H9 (cell line): ENCODE measurements at regions not wholly inside any gene's neighbourhood (a gene's known extent, or its start where the extent isn't known, plus 50 kb on each side); places are given as distances from the start of the nearest gene placed in this dataset.

Experiments used
- DNase-seq: peaks from one replicate; pipeline ENCODE4 v3.0.0-alpha.2; 2017
- H2AFZ ChIP-seq: one replicate; pipeline ENCODE4 v1.6.1; 2013; ENCODE audit warnings: mild to moderate bottlenecking, low read length, control low read depth, moderate library complexity
- H2AK5ac ChIP-seq: 2 replicates; pipeline ENCODE4 v1.6.1; 2013; ENCODE audit warnings: low read length, control low read depth, mixed read lengths; ENCODE audit not compliant: insufficient read length
- H2BK120ac ChIP-seq: one replicate; pipeline ENCODE4 v1.6.1; 2013; ENCODE audit warnings: low read depth, mild to moderate bottlenecking, low read length, control low read depth, inconsistent platforms; ENCODE audit not compliant: poor library complexity, severe bottlenecking
- H2BK12ac ChIP-seq: 2 replicates; pipeline ENCODE4 v1.6.1; 2013; ENCODE audit warnings: low read length, control low read depth, mixed read lengths, low read depth; ENCODE audit not compliant: insufficient read length
- H2BK15ac ChIP-seq: 2 replicates; pipeline ENCODE4 v1.6.1; 2013; ENCODE audit warnings: low read depth, low read length, control low read depth
- H2BK20ac ChIP-seq: one replicate; pipeline ENCODE4 v1.6.1; 2013; ENCODE audit warnings: low read depth, mild to moderate bottlenecking, low read length, control low read depth, inconsistent platforms; ENCODE audit not compliant: poor library complexity, severe bottlenecking
- H2BK5ac ChIP-seq: 2 replicates; pipeline ENCODE4 v1.6.1; 2013; ENCODE audit warnings: low read length, control low read depth, mixed read lengths; ENCODE audit not compliant: insufficient read length
- H3K14ac ChIP-seq: 2 replicates; pipeline ENCODE4 v1.6.1; 2013; ENCODE audit warnings: low read length, control low read depth; ENCODE audit not compliant: insufficient read depth
- H3K18ac ChIP-seq: 2 replicates; pipeline ENCODE4 v1.6.1; 2013; ENCODE audit warnings: low read depth, mild to moderate bottlenecking, mixed read lengths, low read length, control low read depth; ENCODE audit not compliant: insufficient read length
- H3K23ac ChIP-seq: 2 replicates; pipeline ENCODE4 v1.6.1; 2013; ENCODE audit warnings: low read length, control low read depth, mixed read lengths, low read depth; ENCODE audit not compliant: insufficient read length
- H3K23me2 ChIP-seq: 2 replicates; pipeline ENCODE4 v1.6.1; 2013; ENCODE audit warnings: low read depth, mild to moderate bottlenecking, mixed read lengths, low read length, control low read depth; ENCODE audit not compliant: insufficient read length, poor library complexity, severe bottlenecking
- H3K27ac ChIP-seq: 2 replicates; pipeline ENCODE4 v1.5.1; 2013; ENCODE audit warnings: low read length, control low read depth, mixed read lengths, low read depth; ENCODE audit not compliant: insufficient read length
- H3K27me3 ChIP-seq: 2 replicates; pipeline ENCODE4 v1.6.1; 2013; ENCODE audit warnings: low read length, control low read depth, inconsistent platforms; ENCODE audit not compliant: insufficient read depth
- H3K4ac ChIP-seq: 2 replicates; pipeline ENCODE4 v1.6.1; 2013; ENCODE audit warnings: low read depth, mild to moderate bottlenecking, control low read depth, inconsistent platforms, low read length, moderate library complexity
- H3K4me1 ChIP-seq: 2 replicates; pipeline ENCODE4 v1.6.1; 2013; ENCODE audit warnings: low read length, control low read depth, inconsistent platforms; ENCODE audit not compliant: insufficient read depth
- H3K4me2 ChIP-seq: 2 replicates; pipeline ENCODE4 v1.6.1; 2013; ENCODE audit warnings: low read length, control low read depth, mixed read lengths; ENCODE audit not compliant: insufficient read length, insufficient read depth
- H3K56ac ChIP-seq: 2 replicates; pipeline ENCODE4 v1.6.1; 2013; ENCODE audit warnings: low read depth, mild to moderate bottlenecking, mixed read lengths, low read length, control low read depth; ENCODE audit not compliant: insufficient read length
- H3K79me1 ChIP-seq: 2 replicates; pipeline ENCODE4 v1.6.1; 2013; ENCODE audit warnings: low read depth, mild to moderate bottlenecking, moderate library complexity, low read length, control low read depth, inconsistent platforms; ENCODE audit not compliant: insufficient read depth, poor library complexity, severe bottlenecking
- H3K79me2 ChIP-seq: 2 replicates; pipeline ENCODE4 v1.6.1; 2013; ENCODE audit warnings: low read length, control low read depth, inconsistent platforms; ENCODE audit not compliant: insufficient read depth
- H3K9ac ChIP-seq: 2 replicates; pipeline ENCODE4 v1.6.1; 2013; ENCODE audit warnings: low read length, control low read depth, mixed read lengths; ENCODE audit not compliant: insufficient read length; ENCODE audit errors: extremely low read depth
- H3K9me3 ChIP-seq: one replicate; pipeline ENCODE4 v1.6.1; 2013; ENCODE audit warnings: low read depth, low read length, inconsistent platforms; ENCODE audit not compliant: control insufficient read depth
- H3T11ph ChIP-seq: one replicate; pipeline ENCODE4 v1.6.1; 2013; ENCODE audit warnings: mild to moderate bottlenecking, low read length, control low read depth, inconsistent platforms
- H4K20me1 ChIP-seq: one replicate; pipeline ENCODE4 v1.6.1; 2013; ENCODE audit not compliant: control insufficient read depth, insufficient read length, insufficient read depth
- H4K5ac ChIP-seq: 2 replicates; pipeline ENCODE4 v1.6.1; 2013; ENCODE audit warnings: low read depth, mild to moderate bottlenecking, mixed read lengths, low read length, control low read depth; ENCODE audit not compliant: insufficient read length
- H4K8ac ChIP-seq: replicated peaks from 2 replicates; pipeline ENCODE4 v1.6.1; 2013; ENCODE audit warnings: low read length, control low read depth, mixed read lengths, low read depth; ENCODE audit not compliant: insufficient read length
- H4K91ac ChIP-seq: 2 replicates; pipeline ENCODE4 v1.6.1; 2013; ENCODE audit warnings: low read depth, mild to moderate bottlenecking, moderate library complexity, mixed read lengths, low read length, control low read depth; ENCODE audit not compliant: insufficient read length
- H3K27ac Mint-ChIP-seq, 3 experiments: 2 replicates in 2 of 3; 3 replicates in 1 of 3; pipeline ENCODE4 v1.8.0; 2020 to 2021; ENCODE audit warnings: mixed read lengths in 3 of 3, mild to moderate bottlenecking in 1 of 3, moderate library complexity in 1 of 3
- H3K27me3 Mint-ChIP-seq: 2 replicates; pipeline ENCODE4 v1.8.0; 2021; ENCODE audit warnings: low read depth, mild to moderate bottlenecking, moderate library complexity, mixed read lengths
- H3K36me3 Mint-ChIP-seq, 3 experiments: 2 replicates in 2 of 3; 3 replicates in 1 of 3; pipeline ENCODE4 v1.8.0; 2020 to 2021; ENCODE audit warnings: low read depth in 3 of 3, mixed read lengths in 3 of 3; ENCODE audit not compliant: insufficient read depth in 1 of 3
- H3K4me1 Mint-ChIP-seq, 2 experiments: 2 replicates each; pipeline ENCODE4 v1.8.0; 2020; ENCODE audit warnings: mixed read lengths in 2 of 2
- H3K4me3 Mint-ChIP-seq, 2 experiments: 2 replicates in 1 of 2; 3 replicates in 1 of 2; pipeline ENCODE4 v1.8.0; 2020 to 2021; ENCODE audit warnings: mild to moderate bottlenecking in 2 of 2, mixed read lengths in 2 of 2, moderate library complexity in 1 of 2
- H3K9me3 Mint-ChIP-seq, 2 experiments: 2 replicates in 1 of 2; 3 replicates in 1 of 2; pipeline ENCODE4 v1.8.0; 2020; ENCODE audit warnings: mild to moderate bottlenecking in 2 of 2, mixed read lengths in 2 of 2, moderate library complexity in 1 of 2
- CTCF ChIP-seq: fragments of 200-600 bp; sonication (generic); conservative IDR thresholded peaks from 3 replicates; pipeline ENCODE4 v1.8.0; 2021; ENCODE audit warnings: antibody characterized with exemption, mild to moderate bottlenecking
- WGBS: extraction: QIAGEN DNeasy Blood & Tissue Kit; methylation state at CpG from one replicate; pipeline ENCODE4 v1.1.7; 2013; ENCODE audit warnings: missing lambda C conversion rate, low lambda C conversion rate, mixed read lengths; ENCODE audit not compliant: insufficient read length; ENCODE audit errors: extremely low coverage; 5-methylcytosine and 5-hydroxymethylcytosine counted together

GRCh38 chr6:140281767-140282166 lies 907.3 kb upstream of the CITED2 start:
- Histone ChIP-seq H4K91ac (no peak overlapping the region), H3K9me3 (no peaks in the 10 kb centered on the region), H4K5ac (no peak overlapping the region), H3K79me1 (no peaks in the 10 kb centered on the region), H3K27ac (no peak overlapping the region), H2BK15ac (no peak overlapping the region), H3K4me2 (no peak overlapping the region), H4K8ac (no peak overlapping the region), H3K14ac (no peak overlapping the region), H3T11ph (no peak overlapping the region), H3K79me2 (no peaks in the 10 kb centered on the region), H3K4me1 (no peaks in the 10 kb centered on the region), H3K23me2 (no peaks in the 10 kb centered on the region), H2BK20ac (no peak overlapping the region), H3K27me3 (no peaks in the 10 kb centered on the region), H2AK5ac (no peak overlapping the region), H3K9ac (no peak overlapping the region), H3K56ac (no peak overlapping the region), H2BK12ac (no peak overlapping the region), H3K4ac (no peak overlapping the region), H2AFZ (no peak overlapping the region), H2BK120ac (no peak overlapping the region), H2BK5ac (no peak overlapping the region), H3K18ac (no peak overlapping the region), H3K23ac (no peak overlapping the region), H4K20me1 (no peaks in the 10 kb centered on the region)
- no peak overlapping the region for H3K27ac Mint-ChIP-seq
- no peaks in the 10 kb centered on the region for H3K9me3 Mint-ChIP-seq
- no peak for DNase-seq
- no CpG with 5 or more reads among the region's 1 CpG for WGBS
- no peaks in the 10 kb centered on the region for H3K4me1 Mint-ChIP-seq
- TF ChIP-seq CTCF = no peak
- no peak overlapping the region for H3K4me3 Mint-ChIP-seq
- H3K36me3 Mint-ChIP-seq = no peaks in the 10 kb centered on the region
- no peaks in the 10 kb centered on the region for H3K27me3 Mint-ChIP-seq
